Muscle layer of colon (tissue), 2 donors: ENCODE measurements at regions not wholly inside any gene's neighbourhood (a gene's known extent, or its start where the extent isn't known, plus 50 kb on each side); places are given as distances from the start of the nearest gene placed in this dataset.

Source experiments
- H3K27ac ChIP-seq: one replicate; pipeline ENCODE4 v1.7.0; 2013; ENCODE audit warnings: low read depth, mild to moderate bottlenecking, low read length, moderate library complexity
- H3K27me3 ChIP-seq, 2 donors: one replicate each; pipeline ENCODE4 v1.7.0; 2013; ENCODE audit warnings: low read length in 2 of 2, mild to moderate bottlenecking in 2 of 2; ENCODE audit not compliant: insufficient read depth in 2 of 2, control insufficient read depth in 1 of 2
- H3K36me3 ChIP-seq: one replicate; pipeline ENCODE4 v1.7.0; 2013; ENCODE audit warnings: mild to moderate bottlenecking, low read length; ENCODE audit not compliant: insufficient read depth
- H3K4me1 ChIP-seq: one replicate; pipeline ENCODE4 v1.7.0; 2013; ENCODE audit warnings: mild to moderate bottlenecking, low read length; ENCODE audit not compliant: insufficient read depth
- H3K4me3 ChIP-seq, 2 donors: one replicate each; pipeline ENCODE4 v1.7.0; 2013; ENCODE audit warnings: low read length in 2 of 2, low read depth in 1 of 2, mild to moderate bottlenecking in 1 of 2, moderate library complexity in 1 of 2
- H3K9ac ChIP-seq: one replicate; pipeline ENCODE4 v1.7.0; 2013; ENCODE audit warnings: low read length
- H3K9me3 ChIP-seq: one replicate; pipeline ENCODE4 v1.7.0; 2013; ENCODE audit warnings: mild to moderate bottlenecking, low read length
- donor health status: abdominal sarcoma.
- donor health status: Adenocarcinoma of cecum.

DNA sequence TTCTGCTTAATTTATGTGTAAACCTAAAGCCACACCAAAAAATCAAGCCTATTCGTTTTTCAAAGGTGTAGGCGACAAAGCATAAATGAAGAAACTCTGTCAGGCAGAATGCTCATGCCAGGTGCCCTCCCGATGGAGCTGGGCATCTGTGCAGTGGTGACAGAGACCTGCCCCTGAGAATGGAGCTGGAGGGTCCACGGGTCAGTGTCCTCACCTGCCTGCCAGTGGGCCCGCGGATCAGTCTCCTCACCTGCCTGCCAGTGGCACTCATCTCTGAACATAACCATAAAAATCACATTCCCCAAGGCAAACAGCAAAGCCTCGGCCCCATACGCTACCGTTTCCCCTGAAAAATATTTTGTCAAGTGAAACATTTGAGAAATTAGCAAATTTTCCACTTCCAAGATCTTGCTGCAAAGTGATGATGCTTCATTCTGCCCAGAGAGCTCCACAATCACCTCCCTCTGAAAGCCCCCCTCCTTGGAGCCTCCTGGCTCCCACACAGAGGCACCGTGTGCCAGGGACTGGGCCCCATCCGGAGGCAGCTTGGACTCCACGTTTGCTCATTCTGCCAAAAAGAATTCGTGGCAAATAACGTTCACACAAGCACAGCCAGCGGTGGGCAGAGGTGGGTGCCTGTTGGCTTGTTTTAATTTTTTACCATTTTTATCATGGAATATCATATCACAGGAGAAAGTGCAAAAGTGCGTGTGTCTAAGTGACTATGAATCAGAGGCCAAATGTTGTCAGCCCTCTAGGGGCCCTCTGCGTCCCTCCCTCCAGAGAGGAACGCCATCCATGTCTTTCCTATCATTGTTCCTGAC is 88.8 kb downstream of the YTHDF1 start:
- H3K36me3 ChIP-seq = no peaks in the 10 kb centered on the region
- no peaks in the 10 kb centered on the region for H3K4me1 ChIP-seq
- H3K27me3 ChIP-seq = peaks cover 0 to 29% of the 10 kb centered on the region in 2 donors
- no peak overlapping the region for H3K9ac ChIP-seq
- no peaks in the 10 kb centered on the region for H3K9me3 ChIP-seq
- H3K27ac ChIP-seq = no peak overlapping the region
- no peak overlapping the region for H3K4me3 ChIP-seq

DNA sequence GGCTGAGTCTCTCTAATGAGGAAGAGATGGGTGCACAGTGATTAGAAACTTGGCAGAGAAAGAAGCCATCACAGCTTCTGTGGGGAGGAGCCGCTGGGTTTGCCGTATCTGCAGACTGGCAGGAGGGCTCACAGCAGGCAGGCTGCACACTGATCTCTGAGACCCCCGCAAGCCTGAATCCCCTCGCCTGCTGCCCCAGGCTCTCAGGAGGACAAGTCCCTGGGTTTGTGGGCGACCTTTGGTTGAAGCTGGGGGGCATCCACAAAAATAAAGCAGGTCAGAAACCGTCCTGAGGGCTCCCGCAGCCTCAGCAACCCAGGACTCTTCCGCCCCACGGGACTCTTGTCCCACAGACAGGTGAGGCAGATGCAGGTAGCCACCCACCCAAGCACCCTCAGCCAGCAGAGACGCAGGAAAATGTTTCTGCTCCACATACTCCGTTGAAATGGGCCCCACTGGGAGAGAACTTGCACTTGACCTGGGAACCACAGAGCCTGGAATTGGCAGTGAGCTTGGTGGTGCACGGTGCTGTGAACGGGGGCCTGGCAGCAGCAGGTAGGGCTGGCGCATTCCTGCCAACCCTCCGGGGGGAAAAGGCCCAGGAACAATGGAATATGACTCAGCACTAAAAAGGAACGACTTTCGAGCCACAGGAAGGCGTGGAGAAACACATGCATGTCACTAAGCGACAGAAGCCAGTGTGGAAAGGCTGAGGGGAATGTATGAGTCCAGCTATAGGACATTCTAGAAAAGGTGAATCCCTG is 89.9 kb downstream of the YTHDF1 start:
- no peak overlapping the region for H3K4me3 ChIP-seq
- H3K27ac ChIP-seq = no peak overlapping the region
- no peaks in the 10 kb centered on the region for H3K36me3 ChIP-seq
- H3K4me1 ChIP-seq = no peaks in the 10 kb centered on the region
- peaks cover 0 to 29% of the 10 kb centered on the region in 2 donors for H3K27me3 ChIP-seq
- no peak overlapping the region for H3K9ac ChIP-seq
- H3K9me3 ChIP-seq = no peaks in the 10 kb centered on the region

DNA sequence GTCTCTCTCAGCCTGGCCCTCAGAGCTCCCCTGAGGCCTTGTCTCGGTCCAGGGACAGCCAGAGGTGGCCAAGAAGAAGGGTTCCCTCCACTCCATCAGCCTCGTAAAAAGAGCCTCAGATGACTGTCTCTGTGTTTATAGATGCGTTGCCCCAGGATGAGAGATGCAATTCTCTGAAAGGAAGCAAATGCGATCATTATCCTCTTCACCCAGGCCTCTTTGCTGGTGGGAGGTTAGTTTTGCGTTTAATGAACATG is 90.4 kb downstream of the YTHDF1 start:
- H3K9ac ChIP-seq = no peak overlapping the region
- H3K27me3 ChIP-seq = peaks cover 0 to 28% of the 10 kb centered on the region in 2 donors
- H3K9me3 ChIP-seq = no peaks in the 10 kb centered on the region
- H3K36me3 ChIP-seq = no peaks in the 10 kb centered on the region
- H3K27ac ChIP-seq = no peak overlapping the region
- no peaks in the 10 kb centered on the region for H3K4me1 ChIP-seq
- H3K4me3 ChIP-seq = no peak overlapping the region

DNA sequence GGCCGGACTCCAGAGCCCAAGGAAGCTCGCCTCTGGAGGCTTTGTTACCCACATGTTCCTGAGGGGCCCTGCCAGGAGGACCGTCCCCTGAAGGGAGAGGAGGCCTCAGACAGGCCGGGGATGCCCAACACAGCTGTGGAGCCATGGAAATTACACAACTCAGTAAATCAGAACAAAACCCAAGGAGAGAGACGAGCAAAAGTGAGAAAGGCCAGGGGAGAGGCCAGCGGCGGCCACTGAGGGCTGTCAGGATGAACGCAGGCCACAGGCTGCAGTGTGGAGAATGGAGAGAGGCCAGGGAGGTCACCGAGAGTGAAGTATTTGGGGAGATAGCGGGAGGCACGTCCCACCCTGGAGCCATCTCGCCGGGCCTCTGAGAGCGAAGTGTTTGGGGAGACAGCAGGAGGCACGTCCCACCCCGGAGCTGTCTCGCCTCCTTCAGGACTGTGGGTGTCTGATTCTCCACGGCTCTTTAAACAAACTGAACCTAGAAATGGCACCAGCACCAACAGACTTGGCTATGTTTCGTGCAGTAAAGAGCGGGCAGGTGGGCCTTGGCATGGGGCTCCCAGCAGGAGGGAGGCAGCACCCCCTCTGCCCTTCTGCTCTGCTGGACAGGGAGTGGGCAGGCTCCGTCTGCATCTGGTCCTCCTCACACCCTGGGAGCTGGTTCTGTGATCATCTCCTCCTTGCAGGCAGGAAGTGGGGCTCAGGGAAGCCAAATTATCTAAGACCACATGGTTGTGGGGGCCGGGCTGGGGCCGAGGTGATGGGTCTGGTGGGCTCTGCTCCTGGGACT is 91.0 kb downstream of the YTHDF1 start:
- Histone ChIP-seq H3K9ac (no peak overlapping the region), H3K27ac (no peak overlapping the region), H3K4me3 (no peak overlapping the region), H3K27me3 (peaks cover 0 to 28% of the 10 kb centered on the region in 2 donors), H3K4me1 (no peaks in the 10 kb centered on the region), H3K9me3 (no peaks in the 10 kb centered on the region), H3K36me3 (no peaks in the 10 kb centered on the region)

DNA sequence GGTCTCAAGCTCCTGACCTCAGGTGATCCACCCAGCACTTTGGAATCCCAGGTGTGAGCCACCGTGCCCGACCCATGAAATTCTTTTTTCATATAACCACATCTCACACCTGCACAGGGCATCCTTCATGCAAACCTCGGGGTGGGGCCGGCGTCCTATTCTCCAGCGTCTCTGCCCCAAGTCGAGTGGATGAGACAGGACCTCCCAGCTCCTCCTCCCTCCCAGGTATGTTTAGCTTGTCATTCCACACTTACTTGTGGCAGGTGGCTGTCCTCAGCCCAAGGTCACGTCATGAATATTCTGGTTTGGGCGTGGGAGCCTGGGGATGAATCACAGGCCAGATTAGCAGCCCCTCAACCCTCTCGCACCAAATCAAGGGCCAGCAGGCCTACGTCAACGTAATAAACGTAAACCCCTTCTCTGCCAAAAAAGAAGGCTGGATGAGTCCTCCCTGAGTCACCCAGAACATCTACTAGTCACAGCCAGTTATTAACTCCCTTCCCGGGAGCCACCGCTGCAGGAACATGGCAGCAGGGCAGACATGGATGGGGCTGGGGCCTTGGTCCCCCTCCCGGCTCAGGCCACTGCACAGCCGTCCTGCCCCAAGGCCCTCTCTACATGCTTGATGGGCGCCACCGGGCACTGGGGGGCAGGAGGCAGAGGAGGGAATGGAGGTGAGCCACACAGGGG is 91.7 kb downstream of the YTHDF1 start:
- Histone ChIP-seq H3K27me3 (peaks cover 0 to 23% of the 10 kb centered on the region in 2 donors), H3K36me3 (no peaks in the 10 kb centered on the region), H3K9ac (no peak overlapping the region), H3K27ac (no peak overlapping the region), H3K4me3 (no peak overlapping the region), H3K9me3 (no peaks in the 10 kb centered on the region), H3K4me1 (no peaks in the 10 kb centered on the region)

DNA sequence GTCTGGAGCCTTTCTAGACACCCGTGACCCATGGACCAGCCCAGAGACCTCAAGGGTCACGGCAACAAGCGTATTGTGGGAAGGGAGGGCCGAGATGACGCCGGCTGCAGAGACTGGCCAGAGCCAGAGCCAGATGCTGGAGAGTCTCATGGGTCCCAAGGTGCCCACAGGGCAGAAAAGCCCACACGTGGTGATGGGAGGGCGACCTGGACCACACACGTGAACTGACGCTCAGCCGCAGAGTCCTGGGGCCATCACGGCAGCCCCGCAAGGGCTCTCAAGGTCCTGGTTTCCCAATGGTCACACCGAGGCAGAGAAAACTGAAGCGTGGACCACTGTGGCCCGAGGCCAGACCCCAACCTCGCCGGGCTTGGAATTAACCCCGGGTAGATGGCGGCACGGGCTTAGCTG is 92.6 kb downstream of the YTHDF1 start:
- Histone ChIP-seq H3K27me3 (peaks cover 0 to 19% of the 10 kb centered on the region in 2 donors), H3K4me3 (no peak overlapping the region), H3K4me1 (no peaks in the 10 kb centered on the region), H3K9me3 (no peaks in the 10 kb centered on the region), H3K9ac (no peak overlapping the region), H3K36me3 (no peaks in the 10 kb centered on the region), H3K27ac (no peak overlapping the region)

DNA sequence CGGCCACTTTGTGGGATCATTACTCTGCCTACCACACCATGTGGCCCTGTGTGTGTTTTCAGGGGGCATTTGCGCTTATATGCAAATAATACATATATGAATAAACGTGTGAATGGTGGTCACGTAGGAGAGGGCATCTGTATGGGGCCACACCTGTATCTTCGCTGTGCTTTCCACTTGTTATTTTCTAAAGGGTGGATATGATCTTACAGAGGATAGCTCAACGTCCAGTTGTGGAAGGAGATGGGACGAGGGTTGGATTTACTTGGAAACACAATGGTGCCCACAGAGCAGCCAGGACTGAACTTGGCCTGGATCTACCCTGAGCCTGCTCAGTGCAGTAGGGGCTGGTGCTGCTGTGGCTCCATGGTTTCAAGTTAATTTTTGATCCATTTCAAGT is 93.3 kb downstream of the YTHDF1 start:
- no peaks in the 10 kb centered on the region for H3K9me3 ChIP-seq
- no peak overlapping the region for H3K9ac ChIP-seq
- no peak overlapping the region for H3K4me3 ChIP-seq
- H3K36me3 ChIP-seq = no peaks in the 10 kb centered on the region
- no peaks in the 10 kb centered on the region for H3K4me1 ChIP-seq
- H3K27me3 ChIP-seq = peaks cover 0 to 19% of the 10 kb centered on the region in 2 donors
- H3K27ac ChIP-seq = no peak overlapping the region

DNA sequence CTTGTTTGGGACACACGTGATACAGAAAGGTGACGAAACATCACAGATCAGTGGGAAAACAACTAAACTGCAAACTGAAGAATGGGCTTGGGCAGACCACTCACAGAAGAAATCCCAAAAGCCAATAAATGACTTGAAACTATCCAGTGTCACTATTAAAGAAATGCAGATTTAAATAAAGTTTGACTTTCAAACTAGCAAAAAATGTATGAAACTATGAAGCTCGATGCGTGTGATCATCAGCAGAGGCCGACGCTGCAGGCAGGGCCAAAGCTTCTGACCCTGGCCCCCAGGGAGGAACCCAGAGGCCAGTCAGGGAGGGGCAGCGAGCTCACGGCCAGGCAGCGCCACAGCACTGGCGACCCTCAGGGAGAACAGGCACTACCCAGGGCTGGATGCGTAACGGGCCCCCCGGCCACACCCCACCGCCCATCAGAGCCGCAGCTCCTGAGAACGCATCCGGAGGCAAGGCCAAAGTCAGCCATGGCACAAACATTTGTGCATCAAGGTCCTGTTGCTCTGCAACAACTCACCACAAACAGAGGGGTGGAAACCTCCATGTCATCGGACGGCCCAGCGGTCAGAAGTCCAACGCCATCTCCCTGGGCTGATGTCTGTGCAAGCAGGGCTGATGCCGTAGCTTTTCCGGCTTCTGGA is 94.1 kb downstream of the YTHDF1 start:
- Histone ChIP-seq H3K9ac (no peak overlapping the region), H3K27me3 (peaks cover 0 to 19% of the 10 kb centered on the region in 2 donors), H3K4me3 (no peak overlapping the region), H3K27ac (no peak overlapping the region), H3K36me3 (no peaks in the 10 kb centered on the region), H3K9me3 (no peaks in the 10 kb centered on the region), H3K4me1 (no peaks in the 10 kb centered on the region)

DNA sequence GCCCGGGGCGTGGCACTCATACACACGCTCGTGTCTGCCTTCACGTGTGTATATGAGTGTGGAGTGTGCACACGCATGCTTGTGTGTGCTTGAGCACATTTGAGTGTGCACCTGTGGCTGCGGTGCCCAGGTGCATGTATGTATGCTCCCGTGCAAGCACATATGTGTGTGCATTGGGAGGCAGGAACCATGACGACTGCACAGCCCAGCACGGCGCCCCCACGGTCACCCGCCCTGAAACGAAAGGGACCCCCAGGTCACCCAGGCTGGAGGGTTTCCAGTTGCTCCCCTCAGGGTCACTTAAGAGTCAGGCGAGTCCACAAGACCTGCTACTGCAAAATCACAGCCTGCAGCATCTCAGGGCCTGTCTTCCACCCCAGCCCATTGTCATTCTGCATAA is 94.7 kb downstream of the YTHDF1 start:
- Histone ChIP-seq H3K27me3 (peaks cover 0 to 19% of the 10 kb centered on the region in 2 donors), H3K27ac (no peak overlapping the region), H3K9ac (no peak overlapping the region), H3K9me3 (no peaks in the 10 kb centered on the region), H3K36me3 (no peaks in the 10 kb centered on the region), H3K4me1 (no peaks in the 10 kb centered on the region), H3K4me3 (no peak overlapping the region)

DNA sequence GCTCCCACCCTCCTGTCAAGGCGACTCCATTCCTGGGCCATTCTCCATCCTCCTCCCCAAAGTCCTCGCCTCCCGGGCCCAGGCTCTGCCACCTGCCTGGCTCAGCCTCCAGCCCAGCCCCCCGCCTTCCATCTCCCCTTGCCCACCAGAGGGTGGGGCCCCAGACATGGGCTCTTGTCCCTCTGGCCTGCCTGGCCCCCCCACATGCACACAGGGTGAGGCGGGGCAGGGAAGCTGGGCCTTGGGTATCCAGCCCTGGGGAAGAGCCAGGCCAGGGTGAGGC is 95.2 kb downstream of the YTHDF1 start:
- Histone ChIP-seq H3K36me3 (no peaks in the 10 kb centered on the region), H3K9ac (no peak overlapping the region), H3K27me3 (peaks cover 0 to 23% of the 10 kb centered on the region in 2 donors), H3K4me1 (no peaks in the 10 kb centered on the region), H3K4me3 (no peak overlapping the region), H3K27ac (no peak overlapping the region), H3K9me3 (no peaks in the 10 kb centered on the region)
